ENCODE measurements at regions not wholly inside any gene's neighbourhood (a gene's known extent, or its start where the extent isn't known, plus 50 kb on each side); places are given as distances from the start of the nearest gene placed in this dataset.

DNA sequence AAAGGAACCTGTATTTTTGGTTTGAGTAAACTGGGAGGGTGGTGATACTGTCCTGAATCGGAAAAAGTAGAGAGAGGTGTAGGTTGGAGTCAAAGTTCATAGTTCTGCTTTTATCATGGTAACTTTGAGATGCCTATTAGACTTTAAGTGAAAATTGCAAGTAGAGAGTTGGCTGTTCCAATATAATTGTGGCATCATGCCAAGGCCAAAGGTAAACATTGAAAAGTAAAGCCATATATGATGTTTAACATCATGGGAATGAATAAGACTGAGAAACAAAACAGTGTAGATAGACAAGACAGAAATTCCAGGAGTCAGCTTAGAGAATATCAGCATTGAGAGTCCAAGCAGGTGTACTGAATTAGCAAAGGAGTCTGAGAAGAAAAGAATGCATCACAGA lies 570.9 kb downstream of the HTR7 start (continued):
- TF ChIP-seq, protein P1, sequence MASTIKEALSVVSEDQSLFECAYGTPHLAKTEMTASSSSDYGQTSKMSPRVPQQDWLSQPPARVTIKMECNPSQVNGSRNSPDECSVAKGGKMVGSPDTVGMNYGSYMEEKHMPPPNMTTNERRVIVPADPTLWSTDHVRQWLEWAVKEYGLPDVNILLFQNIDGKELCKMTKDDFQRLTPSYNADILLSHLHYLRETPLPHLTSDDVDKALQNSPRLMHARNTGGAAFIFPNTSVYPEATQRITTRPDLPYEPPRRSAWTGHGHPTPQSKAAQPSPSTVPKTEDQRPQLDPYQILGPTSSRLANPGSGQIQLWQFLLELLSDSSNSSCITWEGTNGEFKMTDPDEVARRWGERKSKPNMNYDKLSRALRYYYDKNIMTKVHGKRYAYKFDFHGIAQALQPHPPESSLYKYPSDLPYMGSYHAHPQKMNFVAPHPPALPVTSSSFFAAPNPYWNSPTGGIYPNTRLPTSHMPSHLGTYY (CRISPR knock-in tag; IDR thresholded peaks at IDR 0.05) = no peak
- TF ChIP-seq, protein P2, sequence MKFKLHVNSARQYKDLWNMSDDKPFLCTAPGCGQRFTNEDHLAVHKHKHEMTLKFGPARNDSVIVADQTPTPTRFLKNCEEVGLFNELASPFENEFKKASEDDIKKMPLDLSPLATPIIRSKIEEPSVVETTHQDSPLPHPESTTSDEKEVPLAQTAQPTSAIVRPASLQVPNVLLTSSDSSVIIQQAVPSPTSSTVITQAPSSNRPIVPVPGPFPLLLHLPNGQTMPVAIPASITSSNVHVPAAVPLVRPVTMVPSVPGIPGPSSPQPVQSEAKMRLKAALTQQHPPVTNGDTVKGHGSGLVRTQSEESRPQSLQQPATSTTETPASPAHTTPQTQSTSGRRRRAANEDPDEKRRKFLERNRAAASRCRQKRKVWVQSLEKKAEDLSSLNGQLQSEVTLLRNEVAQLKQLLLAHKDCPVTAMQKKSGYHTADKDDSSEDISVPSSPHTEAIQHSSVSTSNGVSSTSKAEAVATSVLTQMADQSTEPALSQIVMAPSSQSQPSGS (CRISPR knock-in tag; IDR thresholded peaks at IDR 0.05; ENCODE audit: borderline replicate concordance, low read depth) = no peak
- TF ChIP-seq ZNF232 (CRISPR knock-in tag; IDR thresholded peaks at IDR 0.05) (no peak), NR3C1 (CRISPR knock-in tag; conservative IDR thresholded peaks at IDR 0.05; ENCODE audit: low read depth) (no peak), TEAD1 (CRISPR knock-in tag; IDR thresholded peaks at IDR 0.05) (no peak), GRHL2 (CRISPR knock-in tag; IDR thresholded peaks at IDR 0.05; ENCODE audit: insufficient replicate concordance, severe bottlenecking) (no peak), JUN (CRISPR knock-in tag; IDR thresholded peaks at IDR 0.05) (no peak), NR2C2 (CRISPR knock-in tag; IDR thresholded peaks at IDR 0.05) (no peak)

DNA sequence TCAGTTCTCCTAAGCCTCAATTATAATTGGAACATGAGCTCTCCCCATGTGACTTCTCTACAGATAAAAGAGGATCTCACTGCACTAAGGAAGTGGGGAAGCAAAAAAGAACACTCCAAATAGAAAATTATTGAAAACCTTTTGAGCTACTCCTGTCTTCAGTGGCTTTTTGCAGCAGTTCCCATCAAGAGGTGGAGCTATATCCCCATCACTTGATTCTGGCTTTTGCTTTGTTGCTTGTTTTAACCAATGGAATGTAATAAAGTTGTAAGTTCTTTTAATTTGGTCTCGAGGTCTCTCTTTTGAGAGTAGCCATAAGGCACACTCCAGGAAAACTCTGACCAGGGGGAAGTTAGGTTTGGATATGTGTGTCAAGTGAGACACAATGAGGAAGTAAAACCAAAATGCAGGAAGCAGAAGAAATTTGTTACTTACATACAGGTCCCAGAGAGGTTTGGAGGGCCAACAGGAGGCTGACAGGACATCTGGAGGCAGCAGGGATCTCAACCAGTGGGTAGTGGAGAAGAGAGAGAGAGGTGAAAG lies 569.4 kb downstream of the HTR7 start:
- H3K9me3 Mint-ChIP-seq = no peaks in the 10 kb centered on the region
- peaks cover 32% of the 10 kb centered on the region for H3K4me1 Mint-ChIP-seq
- ATAC-seq = peak; percentile 76
- H3K27me3 Mint-ChIP-seq (ENCODE audit: low read depth) = no peaks in the 10 kb centered on the region
- no peak overlapping the region for H3K4me3 Mint-ChIP-seq
- ChIA-PET POLR2A (no interaction called here), CTCF (interaction anchor here (0.6 to 3.6 kb wide), 22 partner anchors 11 to 493 kb away, joined by 3 to 64 read pairs (median 4); no protein-coding TSS in a partner anchor)
- no peak for DNase-seq (ENCODE audit: low spot score)
- no peaks in the 10 kb centered on the region for H3K36me3 Mint-ChIP-seq
- no peak overlapping the region for H3K27ac Mint-ChIP-seq
- TF ChIP-seq, protein P3, sequence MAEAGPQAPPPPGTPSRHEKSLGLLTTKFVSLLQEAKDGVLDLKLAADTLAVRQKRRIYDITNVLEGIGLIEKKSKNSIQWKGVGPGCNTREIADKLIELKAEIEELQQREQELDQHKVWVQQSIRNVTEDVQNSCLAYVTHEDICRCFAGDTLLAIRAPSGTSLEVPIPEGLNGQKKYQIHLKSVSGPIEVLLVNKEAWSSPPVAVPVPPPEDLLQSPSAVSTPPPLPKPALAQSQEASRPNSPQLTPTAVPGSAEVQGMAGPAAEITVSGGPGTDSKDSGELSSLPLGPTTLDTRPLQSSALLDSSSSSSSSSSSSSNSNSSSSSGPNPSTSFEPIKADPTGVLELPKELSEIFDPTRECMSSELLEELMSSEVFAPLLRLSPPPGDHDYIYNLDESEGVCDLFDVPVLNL (CRISPR knock-in tag; IDR thresholded peaks at IDR 0.05; ENCODE audit: borderline replicate concordance, low read depth) = no peak
- TF ChIP-seq ZNF232 (CRISPR knock-in tag; IDR thresholded peaks at IDR 0.05) = no peak
- TF ChIP-seq, protein P4, sequence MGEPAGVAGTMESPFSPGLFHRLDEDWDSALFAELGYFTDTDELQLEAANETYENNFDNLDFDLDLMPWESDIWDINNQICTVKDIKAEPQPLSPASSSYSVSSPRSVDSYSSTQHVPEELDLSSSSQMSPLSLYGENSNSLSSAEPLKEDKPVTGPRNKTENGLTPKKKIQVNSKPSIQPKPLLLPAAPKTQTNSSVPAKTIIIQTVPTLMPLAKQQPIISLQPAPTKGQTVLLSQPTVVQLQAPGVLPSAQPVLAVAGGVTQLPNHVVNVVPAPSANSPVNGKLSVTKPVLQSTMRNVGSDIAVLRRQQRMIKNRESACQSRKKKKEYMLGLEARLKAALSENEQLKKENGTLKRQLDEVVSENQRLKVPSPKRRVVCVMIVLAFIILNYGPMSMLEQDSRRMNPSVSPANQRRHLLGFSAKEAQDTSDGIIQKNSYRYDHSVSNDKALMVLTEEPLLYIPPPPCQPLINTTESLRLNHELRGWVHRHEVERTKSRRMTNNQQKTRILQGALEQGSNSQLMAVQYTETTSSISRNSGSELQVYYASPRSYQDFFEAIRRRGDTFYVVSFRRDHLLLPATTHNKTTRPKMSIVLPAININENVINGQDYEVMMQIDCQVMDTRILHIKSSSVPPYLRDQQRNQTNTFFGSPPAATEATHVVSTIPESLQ (CRISPR knock-in tag; IDR thresholded peaks at IDR 0.05) = no peak
- TF ChIP-seq NFE2L1 (CRISPR knock-in tag; IDR thresholded peaks at IDR 0.05) = no peak
- TF ChIP-seq ZNF121 (CRISPR knock-in tag; IDR thresholded peaks at IDR 0.05) = no peak
- TF ChIP-seq, protein P5, sequence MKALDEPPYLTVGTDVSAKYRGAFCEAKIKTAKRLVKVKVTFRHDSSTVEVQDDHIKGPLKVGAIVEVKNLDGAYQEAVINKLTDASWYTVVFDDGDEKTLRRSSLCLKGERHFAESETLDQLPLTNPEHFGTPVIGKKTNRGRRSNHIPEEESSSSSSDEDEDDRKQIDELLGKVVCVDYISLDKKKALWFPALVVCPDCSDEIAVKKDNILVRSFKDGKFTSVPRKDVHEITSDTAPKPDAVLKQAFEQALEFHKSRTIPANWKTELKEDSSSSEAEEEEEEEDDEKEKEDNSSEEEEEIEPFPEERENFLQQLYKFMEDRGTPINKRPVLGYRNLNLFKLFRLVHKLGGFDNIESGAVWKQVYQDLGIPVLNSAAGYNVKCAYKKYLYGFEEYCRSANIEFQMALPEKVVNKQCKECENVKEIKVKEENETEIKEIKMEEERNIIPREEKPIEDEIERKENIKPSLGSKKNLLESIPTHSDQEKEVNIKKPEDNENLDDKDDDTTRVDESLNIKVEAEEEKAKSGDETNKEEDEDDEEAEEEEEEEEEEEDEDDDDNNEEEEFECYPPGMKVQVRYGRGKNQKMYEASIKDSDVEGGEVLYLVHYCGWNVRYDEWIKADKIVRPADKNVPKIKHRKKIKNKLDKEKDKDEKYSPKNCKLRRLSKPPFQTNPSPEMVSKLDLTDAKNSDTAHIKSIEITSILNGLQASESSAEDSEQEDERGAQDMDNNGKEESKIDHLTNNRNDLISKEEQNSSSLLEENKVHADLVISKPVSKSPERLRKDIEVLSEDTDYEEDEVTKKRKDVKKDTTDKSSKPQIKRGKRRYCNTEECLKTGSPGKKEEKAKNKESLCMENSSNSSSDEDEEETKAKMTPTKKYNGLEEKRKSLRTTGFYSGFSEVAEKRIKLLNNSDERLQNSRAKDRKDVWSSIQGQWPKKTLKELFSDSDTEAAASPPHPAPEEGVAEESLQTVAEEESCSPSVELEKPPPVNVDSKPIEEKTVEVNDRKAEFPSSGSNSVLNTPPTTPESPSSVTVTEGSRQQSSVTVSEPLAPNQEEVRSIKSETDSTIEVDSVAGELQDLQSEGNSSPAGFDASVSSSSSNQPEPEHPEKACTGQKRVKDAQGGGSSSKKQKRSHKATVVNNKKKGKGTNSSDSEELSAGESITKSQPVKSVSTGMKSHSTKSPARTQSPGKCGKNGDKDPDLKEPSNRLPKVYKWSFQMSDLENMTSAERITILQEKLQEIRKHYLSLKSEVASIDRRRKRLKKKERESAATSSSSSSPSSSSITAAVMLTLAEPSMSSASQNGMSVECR (CRISPR knock-in tag; IDR thresholded peaks at IDR 0.05; ENCODE audit: borderline replicate concordance) = no peak
- TF ChIP-seq MYBL2 (CRISPR knock-in tag; IDR thresholded peaks at IDR 0.05) = no peak
- no peak for TF ChIP-seq RORB (CRISPR knock-in tag; IDR thresholded peaks at IDR 0.05)
- TF ChIP-seq, protein P6, sequence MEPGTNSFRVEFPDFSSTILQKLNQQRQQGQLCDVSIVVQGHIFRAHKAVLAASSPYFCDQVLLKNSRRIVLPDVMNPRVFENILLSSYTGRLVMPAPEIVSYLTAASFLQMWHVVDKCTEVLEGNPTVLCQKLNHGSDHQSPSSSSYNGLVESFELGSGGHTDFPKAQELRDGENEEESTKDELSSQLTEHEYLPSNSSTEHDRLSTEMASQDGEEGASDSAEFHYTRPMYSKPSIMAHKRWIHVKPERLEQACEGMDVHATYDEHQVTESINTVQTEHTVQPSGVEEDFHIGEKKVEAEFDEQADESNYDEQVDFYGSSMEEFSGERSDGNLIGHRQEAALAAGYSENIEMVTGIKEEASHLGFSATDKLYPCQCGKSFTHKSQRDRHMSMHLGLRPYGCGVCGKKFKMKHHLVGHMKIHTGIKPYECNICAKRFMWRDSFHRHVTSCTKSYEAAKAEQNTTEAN (CRISPR knock-in tag; IDR thresholded peaks at IDR 0.05) = no peak
- TF ChIP-seq, protein P7, sequence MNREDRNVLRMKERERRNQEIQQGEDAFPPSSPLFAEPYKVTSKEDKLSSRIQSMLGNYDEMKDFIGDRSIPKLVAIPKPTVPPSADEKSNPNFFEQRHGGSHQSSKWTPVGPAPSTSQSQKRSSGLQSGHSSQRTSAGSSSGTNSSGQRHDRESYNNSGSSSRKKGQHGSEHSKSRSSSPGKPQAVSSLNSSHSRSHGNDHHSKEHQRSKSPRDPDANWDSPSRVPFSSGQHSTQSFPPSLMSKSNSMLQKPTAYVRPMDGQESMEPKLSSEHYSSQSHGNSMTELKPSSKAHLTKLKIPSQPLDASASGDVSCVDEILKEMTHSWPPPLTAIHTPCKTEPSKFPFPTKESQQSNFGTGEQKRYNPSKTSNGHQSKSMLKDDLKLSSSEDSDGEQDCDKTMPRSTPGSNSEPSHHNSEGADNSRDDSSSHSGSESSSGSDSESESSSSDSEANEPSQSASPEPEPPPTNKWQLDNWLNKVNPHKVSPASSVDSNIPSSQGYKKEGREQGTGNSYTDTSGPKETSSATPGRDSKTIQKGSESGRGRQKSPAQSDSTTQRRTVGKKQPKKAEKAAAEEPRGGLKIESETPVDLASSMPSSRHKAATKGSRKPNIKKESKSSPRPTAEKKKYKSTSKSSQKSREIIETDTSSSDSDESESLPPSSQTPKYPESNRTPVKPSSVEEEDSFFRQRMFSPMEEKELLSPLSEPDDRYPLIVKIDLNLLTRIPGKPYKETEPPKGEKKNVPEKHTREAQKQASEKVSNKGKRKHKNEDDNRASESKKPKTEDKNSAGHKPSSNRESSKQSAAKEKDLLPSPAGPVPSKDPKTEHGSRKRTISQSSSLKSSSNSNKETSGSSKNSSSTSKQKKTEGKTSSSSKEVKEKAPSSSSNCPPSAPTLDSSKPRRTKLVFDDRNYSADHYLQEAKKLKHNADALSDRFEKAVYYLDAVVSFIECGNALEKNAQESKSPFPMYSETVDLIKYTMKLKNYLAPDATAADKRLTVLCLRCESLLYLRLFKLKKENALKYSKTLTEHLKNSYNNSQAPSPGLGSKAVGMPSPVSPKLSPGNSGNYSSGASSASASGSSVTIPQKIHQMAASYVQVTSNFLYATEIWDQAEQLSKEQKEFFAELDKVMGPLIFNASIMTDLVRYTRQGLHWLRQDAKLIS (CRISPR knock-in tag; IDR thresholded peaks at IDR 0.05; ENCODE audit: borderline replicate concordance) = no peak

Data from WTC11 (cell line).